DMS153 (cell line): ENCODE measurements at regions not wholly inside any gene's neighbourhood (a gene's known extent, or its start where the extent isn't known, plus 50 kb on each side); places are given as distances from the start of the nearest gene placed in this dataset.
"Not testable (repeated sequence)": the region's sequence is repeated elsewhere in the genome, so short reads cannot be mapped to it uniquely, and the experiment has no call there.

Experiments
- DNase-seq: peaks from one replicate; lab custom pipeline; 2025; lab: John Stamatoyannopoulos, UW

DNA sequence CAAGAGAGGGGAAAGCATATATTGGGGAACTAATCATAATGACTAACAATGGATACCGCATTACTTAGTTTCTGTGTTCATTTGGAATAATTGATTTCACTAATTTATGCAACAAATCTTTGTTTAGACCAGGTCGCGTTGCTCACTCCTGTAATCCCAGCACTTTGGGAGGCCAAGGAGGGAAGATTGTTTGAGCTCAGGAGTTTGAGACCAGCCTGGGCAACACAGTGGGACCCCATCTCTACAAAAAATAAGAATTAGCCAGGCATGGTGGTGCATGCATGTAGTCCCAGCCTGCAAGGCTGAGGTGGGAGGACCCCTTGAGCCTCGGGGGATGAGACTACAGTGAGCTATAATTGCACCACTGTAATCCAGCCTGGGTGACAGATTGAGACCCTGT lies 585.7 kb upstream of the CBLB start:
- DNase-seq, result no peak

- DNase-seq, result peak; percentile 35
Measured at GRCh38 chr3:106457281-106458180, 588.7 kb upstream of the CBLB start.

GRCh38 chr3:106458952-106459351 lies 590.1 kb upstream of the CBLB start:
- DNase-seq, result no peak

GRCh38 chr3:106466881-106467280 lies 598.1 kb upstream of the CBLB start:
- DNase-seq, result no peak

DNA sequence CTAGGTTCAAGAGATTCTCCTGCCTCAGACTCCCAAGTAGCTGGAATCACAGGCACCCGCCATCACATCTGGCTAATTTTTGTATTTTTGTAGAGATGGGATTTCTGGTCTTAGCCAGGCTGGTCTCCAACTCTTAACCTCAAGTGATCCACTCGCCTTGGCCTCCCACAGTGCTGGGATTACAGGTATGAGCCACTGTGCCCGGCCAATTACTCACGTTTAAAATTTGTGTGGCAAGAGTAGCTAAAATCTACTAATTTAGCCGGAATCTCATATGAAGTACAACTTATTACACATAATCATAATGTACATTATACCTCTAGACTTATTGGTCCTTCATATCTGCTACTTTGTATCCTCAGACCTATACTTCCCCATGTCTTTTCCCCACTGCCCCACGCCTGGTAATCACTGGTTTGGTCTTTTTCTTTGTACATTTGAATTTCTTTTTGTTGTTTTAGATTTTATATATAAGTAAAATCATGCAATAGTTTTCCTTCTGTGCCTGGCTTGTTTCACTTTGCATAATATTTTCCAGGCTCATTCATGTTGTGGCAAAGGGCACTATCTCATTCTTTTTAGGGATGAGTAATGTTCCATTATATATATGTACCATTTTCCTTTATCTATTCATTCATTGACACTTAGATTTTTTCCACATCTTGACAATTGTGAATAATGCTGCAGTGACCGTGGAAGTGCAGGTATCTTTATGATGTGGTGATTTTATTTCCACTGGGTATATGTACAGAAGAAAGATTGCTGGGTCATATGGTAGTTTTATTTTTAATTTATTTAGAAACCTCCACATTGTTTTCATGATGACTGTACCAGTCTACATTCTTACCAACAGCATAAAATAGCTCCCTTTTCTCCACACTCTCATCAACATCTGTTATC lies 605.0 kb upstream of the CBLB start:
- no peak for DNase-seq

DNA sequence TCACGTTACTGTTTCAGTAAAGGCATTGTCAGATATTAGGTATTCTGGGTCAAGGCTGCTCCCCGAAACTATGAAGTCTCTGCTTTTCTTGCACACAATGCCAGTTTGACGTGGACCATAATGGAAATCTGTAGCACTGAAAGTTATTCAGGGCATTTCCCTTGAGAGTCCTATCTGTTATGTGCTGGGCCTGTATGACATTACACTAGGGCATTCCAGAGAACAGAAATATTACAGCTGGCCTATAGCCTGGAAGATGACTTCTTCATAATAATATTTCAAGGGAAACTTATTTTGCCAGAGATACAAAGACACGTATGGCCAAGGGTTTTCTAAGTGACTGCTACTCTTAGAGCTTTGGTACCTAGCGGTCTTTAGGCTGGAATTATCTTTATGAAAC lies 613.6 kb upstream of the CBLB start:
- no peak for DNase-seq

- peak; percentile 5 for DNase-seq
Measured at GRCh38 chr3:106485217-106485616, 616.4 kb upstream of the CBLB start.

GRCh38 chr3:106485802-106486201 lies 617.0 kb upstream of the CBLB start:
- peak; percentile 20 for DNase-seq

GRCh38 chr3:106486945-106487639 lies 618.3 kb upstream of the CBLB start:
- not testable (repeated sequence) for DNase-seq

DNA sequence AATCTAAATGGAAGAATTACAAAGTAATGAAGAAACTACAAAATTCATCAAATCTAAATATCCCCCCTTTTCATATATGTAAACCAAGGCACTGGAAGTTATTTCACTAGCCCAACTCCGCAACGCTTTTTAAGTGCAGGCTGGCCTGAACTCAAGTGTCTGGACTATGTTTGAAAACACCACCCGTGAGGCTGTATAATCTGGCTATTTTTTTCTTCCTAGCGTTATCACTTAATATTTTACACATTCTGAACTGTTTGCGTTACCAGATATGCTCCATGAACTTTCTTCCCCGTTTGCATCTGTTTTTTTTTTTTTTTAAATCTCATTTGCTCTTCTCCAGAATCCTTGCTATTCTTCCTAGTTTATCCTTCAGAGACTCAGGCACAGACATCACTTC lies 619.5 kb upstream of the CBLB start:
- DNase-seq, result no peak

GRCh38 chr3:106491796-106492195 lies 623.0 kb upstream of the CBLB start:
- DNase-seq, result no peak

DNA sequence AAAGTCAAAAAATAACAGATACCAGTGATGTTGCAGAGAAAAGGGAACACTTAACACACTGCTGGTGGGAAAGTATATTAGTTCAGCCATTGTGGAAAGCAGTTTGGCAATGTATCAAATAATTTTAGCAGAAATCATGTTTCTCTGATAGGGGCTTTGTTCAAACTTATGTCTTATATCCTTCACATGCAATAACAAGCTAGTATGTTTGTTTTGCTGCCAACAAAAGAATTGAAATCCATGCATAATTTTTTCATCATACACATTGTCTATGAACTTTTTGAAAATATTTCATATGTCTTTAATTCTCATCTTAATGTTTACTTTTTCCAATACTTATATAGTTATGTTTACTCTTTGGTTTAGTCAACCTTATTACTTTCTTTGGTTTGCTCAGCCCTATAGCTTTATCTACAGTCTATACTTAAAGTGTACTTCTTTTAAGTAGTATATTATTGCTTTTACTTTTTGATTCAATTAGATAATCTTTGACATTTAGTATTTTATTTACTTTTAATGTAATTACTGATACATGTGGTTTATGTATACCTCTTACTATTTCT lies 639.6 kb upstream of the CBLB start:
- DNase-seq, result no peak

- no peak for DNase-seq
Measured at GRCh38 chr3:106510206-106510605, 641.4 kb upstream of the CBLB start.

DNA sequence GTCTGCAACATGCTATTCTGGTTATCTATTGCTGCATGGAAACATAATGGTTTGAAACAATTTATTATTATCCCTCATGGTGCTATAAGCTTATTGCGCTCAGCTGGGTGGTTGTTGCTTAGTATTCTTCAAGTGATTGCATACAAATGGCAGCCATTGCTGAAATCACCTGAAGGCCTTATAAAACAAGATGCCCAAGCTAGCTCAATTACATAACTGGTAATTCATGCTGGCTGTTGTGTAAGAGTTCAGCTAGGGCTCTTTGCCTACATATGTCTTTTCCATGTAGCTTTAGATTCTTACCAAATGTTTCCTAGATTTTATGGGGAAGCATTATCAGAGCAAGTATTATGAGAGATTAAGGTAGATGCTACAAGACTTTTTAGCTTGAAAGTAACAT lies 644.0 kb upstream of the CBLB start:
- DNase-seq, result no peak

GRCh38 chr3:106514431-106514830 lies 645.6 kb upstream of the CBLB start:
- DNase-seq, result no peak

- no peak for DNase-seq
Measured at GRCh38 chr3:106518516-106518915, 649.7 kb upstream of the CBLB start.

GRCh38 chr3:106522397-106522796 lies 653.6 kb upstream of the CBLB start:
- DNase-seq, result no peak

- no peak for DNase-seq
Measured at GRCh38 chr3:106528932-106529331, 660.1 kb upstream of the CBLB start.

- DNase-seq, result no peak
Measured at GRCh38 chr3:106529738-106530137, 660.9 kb upstream of the CBLB start.

DNA sequence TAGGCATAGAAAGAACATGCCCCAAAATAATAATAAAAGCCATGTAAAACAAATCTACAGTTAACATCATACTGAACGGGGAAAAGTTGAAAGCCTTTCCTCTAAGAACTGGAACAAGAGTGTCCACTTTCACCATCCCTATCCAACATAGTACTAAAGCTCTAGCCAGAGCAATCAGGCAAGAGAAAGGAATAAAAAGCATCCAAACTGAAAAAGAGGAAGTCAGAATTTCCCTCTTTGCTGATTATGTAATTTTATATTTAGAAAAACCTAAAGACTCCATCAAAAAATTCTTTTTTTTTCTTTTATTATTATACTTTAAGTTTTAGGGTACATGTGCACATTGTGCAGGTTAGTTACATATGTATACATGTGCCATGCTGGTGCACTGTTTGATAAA lies 661.6 kb upstream of the CBLB start:
- no peak for DNase-seq

- DNase-seq, result not testable (repeated sequence)
Measured at GRCh38 chr3:106531771-106532329, 663.0 kb upstream of the CBLB start.
